ENCODE measurements at regions not wholly inside any gene's neighbourhood (a gene's known extent, or its start where the extent isn't known, plus 50 kb on each side); places are given as distances from the start of the nearest gene placed in this dataset.

GRCh38 chr14:31951638-31951964 lies 125.5 kb upstream of the ARHGAP5 start:
- FAIRE-seq: no peak
- H2AFZ ChIP-seq (ENCODE audit: low read length): 0 out of 2 replicates have a peak overlapping the region, but pooled peaks have one; percentile 9
- H3K4me2 ChIP-seq (ENCODE audit: insufficient read depth in 1 of 2, low read depth in 2 of 2, low read length in 2 of 2): 0 out of 4 replicates have a peak overlapping the region, but pooled peaks of 1 of the 2 experiments have one; percentile 15
- H3K56ac ChIP-seq (replicated peaks; ENCODE audit: insufficient read length, low read depth, low read length): no peak overlapping the region
- no peak overlapping the region for H2BK120ac ChIP-seq (replicated peaks; ENCODE audit: low read depth, low read length)
- H4K20me1 ChIP-seq (replicated peaks in 1 of 2; ENCODE audit: control insufficient read depth in 1 of 2, insufficient read depth in 2 of 2, low read length in 2 of 2): no peaks in the 10 kb centered on the region
- no peaks in the 10 kb centered on the region for H3K79me2 ChIP-seq (ENCODE audit: control insufficient read depth in 1 of 2, insufficient read depth in 2 of 2, low read length in 2 of 2)
- WGBS, 2 experiments (ENCODE audit: extremely low coverage in 1 of 2, insufficient coverage in 1 of 2, insufficient read length in 1 of 2, insufficient replicate concordance in 2 of 2, low coverage in 1 of 2, low lambda C conversion rate in 2 of 2, missing lambda C conversion rate in 1 of 2): 72% methylated on average over 4 of the region's 4 CpGs; no CpG with 5 or more reads in 1 of the 2 experiments
- H3K14ac ChIP-seq (ENCODE audit: insufficient read length): no peak overlapping the region
- H4K8ac ChIP-seq (ENCODE audit: extremely low read depth, insufficient read depth, low read length): no peak overlapping the region
- no peak overlapping the region for H3K9ac ChIP-seq (replicated peaks in 1 of 4; ENCODE audit: extremely low read depth in 1 of 4, low read depth in 3 of 4, low read length in 3 of 4)
- no peak overlapping the region for H2BK20ac ChIP-seq (ENCODE audit: low read length)
- no peak for DNase-seq (ENCODE audit: low read depth in 1 of 2, low spot score in 2 of 2)
- H3K79me1 ChIP-seq (ENCODE audit: low read depth, low read length): no peaks in the 10 kb centered on the region
- H4K5ac ChIP-seq (ENCODE audit: insufficient read length, low read depth, low read length): no peak overlapping the region
- H4K91ac ChIP-seq (replicated peaks; ENCODE audit: insufficient read length, low read length): no peak overlapping the region
- H2AK5ac ChIP-seq (ENCODE audit: low read depth, low read length): no peak overlapping the region
- H3K27me3 ChIP-seq (replicated peaks in 1 of 4; ENCODE audit: control insufficient read depth in 3 of 4, extremely low read depth in 1 of 4, insufficient read depth in 3 of 4, low read length in 3 of 4): no peaks in the 10 kb centered on the region
- peak overlapping the region; percentile 60; the same call in 1 of the 2 replicates for H2BK12ac ChIP-seq (ENCODE audit: low read depth, low read length)
- H3K27ac ChIP-seq (ENCODE audit: low read depth, low read length): no peak overlapping the region
- no peak overlapping the region for H3K23ac ChIP-seq (ENCODE audit: insufficient read length)
- ChIA-PET POLR2A (ENCODE audit: partially characterized antibody) (interaction anchor here (0.9 to 1.6 kb wide), 2 partner anchors 17 to 126 kb away, joined by 3 to 4 read pairs; partner anchors contain the start of gene ARHGAP5), CTCF (ENCODE audit: partially characterized antibody) (interaction anchor here (0.7 to 3.3 kb wide), 8 partner anchors 10 to 136 kb away, joined by 3 to 16 read pairs (median 3); no protein-coding TSS in a partner anchor)
- no peak overlapping the region for H3K4me3 ChIP-seq (ENCODE audit: extremely low read depth in 1 of 4, insufficient read depth in 2 of 4, low read depth in 3 of 4, low read length in 4 of 4)
- no peak overlapping the region for H2BK5ac ChIP-seq (ENCODE audit: low read depth, low read length)
- no peak overlapping the region for H2BK15ac ChIP-seq (ENCODE audit: low read length)
- TF ChIP-seq GABPA (IDR thresholded peaks at IDR 0.05; ENCODE audit: borderline replicate concordance, insufficient read depth, low read length) (no peak), CHD2 (IDR thresholded peaks at IDR 0.05; ENCODE audit: low read length) (no peak)
- no peaks in the 10 kb centered on the region for H3K36me3 ChIP-seq (ENCODE audit: control insufficient read depth in 2 of 4, insufficient read depth in 4 of 4, low read length in 3 of 4)
- H3K18ac ChIP-seq (ENCODE audit: extremely low read depth, low read length): no peak overlapping the region; the same call in 1 of the 2 replicates
- no peak overlapping the region for H3K4ac ChIP-seq (replicated peaks; ENCODE audit: insufficient read length, low read depth, low read length)
- no peaks in the 10 kb centered on the region; the same call in 1 of the 2 replicates for H3K23me2 ChIP-seq (ENCODE audit: low read depth, low read length)
- H3K9me3 ChIP-seq (ENCODE audit: insufficient read depth in 2 of 2, low read depth in 1 of 2, low read length in 1 of 2): no peaks in the 10 kb centered on the region
- H3K4me1 ChIP-seq (replicated peaks in 1 of 4; ENCODE audit: control insufficient read depth in 3 of 4, insufficient read depth in 4 of 4, low read length in 3 of 4): peaks cover 4 to 9% (median 6%) of the 10 kb centered on the region in 4 experiments; a peak in 5 of 7 replicates

Measured in H1 (cell line).